SH-SY5Y (cell line): ENCODE measurements at regions not wholly inside any gene's neighbourhood (a gene's known extent, or its start where the extent isn't known, plus 50 kb on each side); places are given as distances from the start of the nearest gene placed in this dataset.

ENCODE experiments used
- GATA2 ChIP-seq: IDR thresholded peaks from 2 replicates; pipeline ENCODE4 v1.6.1; 2011; ENCODE audit warnings: mild to moderate bottlenecking, low read depth, low read length
- GATA3 ChIP-seq: IDR thresholded peaks from 2 replicates; pipeline ENCODE4 v1.6.1; 2011; ENCODE audit warnings: low read depth, mild to moderate bottlenecking, low read length, moderate library complexity

- no peak for TF ChIP-seq GATA2
- TF ChIP-seq GATA3 = no peak
Observed at GRCh38 chr4:54581807-54582206, 76.0 kb upstream of the KIT start.
